HG03103 (cell line): ENCODE measurements at regions not wholly inside any gene's neighbourhood (a gene's known extent, or its start where the extent isn't known, plus 50 kb on each side); places are given as distances from the start of the nearest gene placed in this dataset.
A peak's percentile ranks its signal among the peaks of the same experiment; 100 is the strongest.

Experiments used
- ATAC-seq: cut with Tn5 transposase; IDR thresholded peaks from one replicate; pipeline ENCODE4 v1.9.1; 2021; ENCODE audit warnings: low read depth; ENCODE audit not compliant: unreplicated experiment

- ATAC-seq, result no peak
Observed at GRCh38 chr2:58739033-58739432, 497.9 kb upstream of the FANCL start.

GRCh38 chr2:58734365-58734764, 493.2 kb upstream of the FANCL start:
- ATAC-seq, result no peak

- ATAC-seq, result no peak
Observed at GRCh38 chr2:58732999-58733398, 491.9 kb upstream of the FANCL start.

- no peak for ATAC-seq
Observed at GRCh38 chr2:58731488-58731869, 490.4 kb upstream of the FANCL start.

GRCh38 chr2:58730764-58731487, 489.8 kb upstream of the FANCL start:
- ATAC-seq, result no peak

GRCh38 chr2:58727981-58728656, 487.0 kb upstream of the FANCL start:
- ATAC-seq, result no peak

- no peak for ATAC-seq
Observed at GRCh38 chr2:58721912-58722591, 480.9 kb upstream of the FANCL start.

GRCh38 chr2:58720770-58721697, 479.9 kb upstream of the FANCL start:
- ATAC-seq, result no peak

- ATAC-seq, result no peak
Observed at GRCh38 chr2:58720033-58720769, 479.1 kb upstream of the FANCL start.

GRCh38 chr2:58715344-58715743, 474.2 kb upstream of the FANCL start:
- ATAC-seq, result no peak

GRCh38 chr2:58714238-58714637, 473.1 kb upstream of the FANCL start:
- ATAC-seq, result no peak

- ATAC-seq, result no peak
Observed at GRCh38 chr2:58710795-58711279, 469.7 kb upstream of the FANCL start.

- ATAC-seq, result no peak
Observed at GRCh38 chr2:58709687-58710354, 468.7 kb upstream of the FANCL start.

- ATAC-seq, result no peak
Observed at GRCh38 chr2:58709274-58709673, 468.1 kb upstream of the FANCL start.

- ATAC-seq, result no peak
Observed at GRCh38 chr2:58708565-58708964, 467.4 kb upstream of the FANCL start.

- ATAC-seq, result no peak
Observed at GRCh38 chr2:58702302-58702885, 461.3 kb upstream of the FANCL start.

GRCh38 chr2:58701688-58702301, 460.7 kb upstream of the FANCL start:
- peak; percentile 70 for ATAC-seq

GRCh38 chr2:58700591-58700990, 459.5 kb upstream of the FANCL start:
- no peak for ATAC-seq
